Tibial nerve (tissue), 4 donors: ENCODE measurements at regions not wholly inside any gene's neighbourhood (a gene's known extent, or its start where the extent isn't known, plus 50 kb on each side); places are given as distances from the start of the nearest gene placed in this dataset.

Experiments
- DNase-seq, 2 donors: peaks; one replicate each; pipeline ENCODE4 v3.0.0-alpha.2; 2019; ENCODE audit warnings: low spot score in 2 of 2
- H3K27ac ChIP-seq, 4 donors: fragments of 200-600 bp; sonication (generic) in 3 of 4; one replicate each; pipeline ENCODE4 v1.5.1; 2017 to 2019; ENCODE audit warnings: mild to moderate bottlenecking in 1 of 4
- H3K27me3 ChIP-seq, 2 donors: fragments of 200-600 bp; sonication (generic) in 1 of 2; one replicate each; pipeline versions ENCODE4 v1.5.1 to v1.6.0; 2017 to 2019
- H3K36me3 ChIP-seq, 3 donors: fragments of 200-600 bp; sonication (generic); one replicate each; pipeline ENCODE4 v1.5.1; 2018 to 2019
- H3K4me1 ChIP-seq, 4 donors: fragments of 200-600 bp; sonication (generic) in 3 of 4; one replicate each; pipeline ENCODE4 v1.5.1; 2017 to 2019
- H3K4me3 ChIP-seq, 4 donors: fragments of 200-600 bp; sonication (generic) in 3 of 4; one replicate each; pipeline ENCODE4 v1.5.1; 2017 to 2019; ENCODE audit warnings: mild to moderate bottlenecking in 1 of 4, moderate library complexity in 1 of 4
- H3K9me3 ChIP-seq, 4 donors: fragments of 200-600 bp; sonication (generic) in 3 of 4; one replicate each; pipeline ENCODE4 v1.5.1; 2017 to 2019
- CTCF ChIP-seq, 5 experiments: fragments of 200-600 bp in 3 of 5; fragments of 450-650 bp in 2 of 5; sonication (generic) in 3 of 5; IDR thresholded peaks; one replicate each; pipeline ENCODE4 v1.5.1; 2016 to 2019; ENCODE audit warnings: antibody characterized with exemption in 5 of 5, mild to moderate bottlenecking in 3 of 5, moderate library complexity in 2 of 5
- EP300 ChIP-seq, 2 donors: sonication (generic); formaldehyde crosslinking; IDR thresholded peaks; one replicate each; pipeline ENCODE4 v1.6.1; 2017; ENCODE audit warnings: antibody characterized with exemption in 2 of 2, mild to moderate bottlenecking in 1 of 2
- POLR2A ChIP-seq, 2 donors: fragments of 450-650 bp; IDR thresholded peaks; one replicate each; pipeline ENCODE4 v1.6.1; 2017; ENCODE audit warnings: antibody characterized with exemption in 2 of 2, mild to moderate bottlenecking in 2 of 2, moderate library complexity in 2 of 2
- WGBS, 2 donors: methylation state at CpG; one replicate each; pipeline ENCODE4 v1.1.5; 2018; 5-methylcytosine and 5-hydroxymethylcytosine counted together

GRCh38 chr7:91564101-91564500 lies 299.9 kb downstream of the FZD1 start:
- no peak for DNase-seq
- no peaks in the 10 kb centered on the region for H3K36me3 ChIP-seq
- no peaks in the 10 kb centered on the region for H3K9me3 ChIP-seq
- H3K27me3 ChIP-seq = no peaks in the 10 kb centered on the region
- TF ChIP-seq POLR2A (IDR thresholded peaks at IDR 0.05) (no peak), EP300 (IDR thresholded peaks at IDR 0.05) (no peak), CTCF (IDR thresholded peaks at IDR 0.05) (no peak)
- WGBS, 2 donors = 94 to 100% methylated on average over 1 of the region's 1 CpG
- H3K4me1 ChIP-seq = peaks cover 0 to 15% (median 0%) of the 10 kb centered on the region in 4 donors
- H3K27ac ChIP-seq = no peak overlapping the region
- H3K4me3 ChIP-seq = no peak overlapping the region

GRCh38 chr7:91564541-91564940 lies 300.3 kb downstream of the FZD1 start:
- no peak for TF ChIP-seq EP300 (IDR thresholded peaks at IDR 0.05)
- TF ChIP-seq CTCF (IDR thresholded peaks at IDR 0.05) = no peak
- no peak for TF ChIP-seq POLR2A (IDR thresholded peaks at IDR 0.05)
- Histone ChIP-seq H3K36me3 (no peaks in the 10 kb centered on the region), H3K9me3 (no peaks in the 10 kb centered on the region), H3K4me1 (peaks cover 0 to 19% (median 0%) of the 10 kb centered on the region in 4 donors), H3K27me3 (no peaks in the 10 kb centered on the region), H3K27ac (no peak overlapping the region), H3K4me3 (no peak overlapping the region)
- no peak for DNase-seq
- WGBS, 2 donors = 97% methylated on average over 1 of the region's 1 CpG

GRCh38 chr7:91565499-91566401 lies 301.5 kb downstream of the FZD1 start:
- 58 to 68% methylated on average over 13 of the region's 13 CpGs for WGBS, 2 donors
- Histone ChIP-seq H3K4me1 (peaks cover 0 to 29% (median 0%) of the 10 kb centered on the region in 4 donors), H3K27ac (peak overlapping the region in 1 of 4 donors; percentile 65), H3K9me3 (no peaks in the 10 kb centered on the region), H3K36me3 (no peaks in the 10 kb centered on the region), H3K4me3 (peak overlapping the region in 1 of 4 donors; percentile 10), H3K27me3 (no peaks in the 10 kb centered on the region)
- peak; percentile 13 to 41 for DNase-seq
- TF ChIP-seq EP300 (IDR thresholded peaks at IDR 0.05) (no peak), CTCF (IDR thresholded peaks at IDR 0.05) (no peak), POLR2A (IDR thresholded peaks at IDR 0.05) (no peak)

GRCh38 chr7:91566402-91566732 lies 302.1 kb downstream of the FZD1 start:
- WGBS, 2 donors = 69 to 86% methylated on average over 3 of the region's 3 CpGs

More at GRCh38 chr7:91566402-91566732, 302.1 kb downstream of the FZD1 start:
- peaks cover 0 to 35% (median 0%) of the 10 kb centered on the region in 4 donors for H3K4me1 ChIP-seq
- H3K9me3 ChIP-seq = no peaks in the 10 kb centered on the region
- no peaks in the 10 kb centered on the region for H3K27me3 ChIP-seq
- no peaks in the 10 kb centered on the region for H3K36me3 ChIP-seq
- no peak overlapping the region for H3K4me3 ChIP-seq
- no peak for TF ChIP-seq CTCF (IDR thresholded peaks at IDR 0.05)
- TF ChIP-seq EP300 (IDR thresholded peaks at IDR 0.05) = no peak
- TF ChIP-seq POLR2A (IDR thresholded peaks at IDR 0.05) = no peak
- DNase-seq = no peak
- no peak overlapping the region for H3K27ac ChIP-seq
